ENCODE measurements at regions not wholly inside any gene's neighbourhood (a gene's known extent, or its start where the extent isn't known, plus 50 kb on each side); places are given as distances from the start of the nearest gene placed in this dataset.

- Histone ChIP-seq H4K20me1 (ENCODE audit: insufficient read depth, low read length) (no peaks in the 10 kb centered on the region), H3K4me3 (ENCODE audit: low read depth, low read length, poor library complexity, severe bottlenecking) (no peak overlapping the region), H3K79me2 (ENCODE audit: insufficient read depth, low read depth, low read length) (no peaks in the 10 kb centered on the region), H3K4me2 (ENCODE audit: low read length) (no peak overlapping the region), H3K4me1 (ENCODE audit: insufficient read depth, low read length, poor library complexity, severe bottlenecking) (no peaks in the 10 kb centered on the region), H3K9me2 (ENCODE audit: insufficient read depth, low read length) (no peaks in the 10 kb centered on the region), H3K27ac (ENCODE audit: low read depth, low read length, poor library complexity, severe bottlenecking) (no peak overlapping the region), H2AFZ (ENCODE audit: low read length) (no peak overlapping the region), H3K36me3 (ENCODE audit: insufficient read depth, low read length) (no peaks in the 10 kb centered on the region), H3K9me3 (ENCODE audit: low read length) (no peaks in the 10 kb centered on the region)
- intact Hi-C loops (cut with micrococcal nuclease; ENCODE audit: unreplicated experiment), result no loop called here
- ChIA-PET POLR2A (no interaction called here), CTCF (ENCODE audit: unreplicated experiment) (no interaction called here)
- BruUV-seq (replicated peaks), result no TSS peak
- no peak for DNase-seq (ENCODE audit: low spot score)
- TF ChIP-seq EZH2phosphoT487 (IDR thresholded peaks at IDR 0.05; ENCODE audit: borderline replicate concordance, low read depth, low read length), result no peak
- no peak for TF ChIP-seq CTCF (conservative IDR thresholded peaks at IDR 0.05; ENCODE audit: low read length)
These were observed 69.0 kb upstream of the HRH2 start for GRCh38 chr5:175588709-175589429.

- Histone ChIP-seq H3K36me3 (ENCODE audit: insufficient read depth, low read length) (no peaks in the 10 kb centered on the region), H2AFZ (ENCODE audit: low read length) (no peak overlapping the region), H3K9me2 (ENCODE audit: insufficient read depth, low read length) (no peaks in the 10 kb centered on the region), H3K27ac (ENCODE audit: low read depth, low read length, poor library complexity, severe bottlenecking) (no peak overlapping the region), H3K4me2 (ENCODE audit: low read length) (no peak overlapping the region), H4K20me1 (ENCODE audit: insufficient read depth, low read length) (no peaks in the 10 kb centered on the region), H3K4me1 (ENCODE audit: insufficient read depth, low read length, poor library complexity, severe bottlenecking) (no peaks in the 10 kb centered on the region), H3K4me3 (ENCODE audit: low read depth, low read length, poor library complexity, severe bottlenecking) (no peak overlapping the region), H3K79me2 (ENCODE audit: insufficient read depth, low read depth, low read length) (no peaks in the 10 kb centered on the region), H3K9me3 (ENCODE audit: low read length) (no peaks in the 10 kb centered on the region)
- intact Hi-C loops (cut with micrococcal nuclease; ENCODE audit: unreplicated experiment), result no loop called here
- BruUV-seq (replicated peaks), result no TSS peak
- TF ChIP-seq EZH2phosphoT487 (IDR thresholded peaks at IDR 0.05; ENCODE audit: borderline replicate concordance, low read depth, low read length) (no peak), CTCF (conservative IDR thresholded peaks at IDR 0.05; ENCODE audit: low read length) (no peak)
- DNase-seq (ENCODE audit: low spot score), result no peak
- ChIA-PET CTCF (ENCODE audit: unreplicated experiment) (no interaction called here), POLR2A (no interaction called here)
These were observed 68.2 kb upstream of the HRH2 start for GRCh38 chr5:175589714-175590113.

- Histone ChIP-seq H3K79me2 (ENCODE audit: insufficient read depth, low read depth, low read length) (no peaks in the 10 kb centered on the region), H3K27ac (ENCODE audit: low read depth, low read length, poor library complexity, severe bottlenecking) (no peak overlapping the region), H3K4me2 (ENCODE audit: low read length) (no peak overlapping the region), H3K36me3 (ENCODE audit: insufficient read depth, low read length) (no peaks in the 10 kb centered on the region), H2AFZ (ENCODE audit: low read length) (no peak overlapping the region), H4K20me1 (ENCODE audit: insufficient read depth, low read length) (no peaks in the 10 kb centered on the region), H3K4me1 (ENCODE audit: insufficient read depth, low read length, poor library complexity, severe bottlenecking) (no peaks in the 10 kb centered on the region), H3K9me2 (ENCODE audit: insufficient read depth, low read length) (no peaks in the 10 kb centered on the region), H3K9me3 (ENCODE audit: low read length) (no peaks in the 10 kb centered on the region), H3K4me3 (ENCODE audit: low read depth, low read length, poor library complexity, severe bottlenecking) (no peak overlapping the region)
- intact Hi-C loops (cut with micrococcal nuclease; ENCODE audit: unreplicated experiment), result no loop called here
- ChIA-PET CTCF (ENCODE audit: unreplicated experiment) (no interaction called here), POLR2A (no interaction called here)
- TF ChIP-seq CTCF (conservative IDR thresholded peaks at IDR 0.05; ENCODE audit: low read length), result no peak
- TF ChIP-seq EZH2phosphoT487 (IDR thresholded peaks at IDR 0.05; ENCODE audit: borderline replicate concordance, low read depth, low read length), result no peak
- no TSS peak for BruUV-seq (replicated peaks)
- no peak for DNase-seq (ENCODE audit: low spot score)
These were observed 67.4 kb upstream of the HRH2 start for GRCh38 chr5:175590471-175590881.

Measured in OCI-LY7 (cell line).